ENCODE measurements at regions not wholly inside any gene's neighbourhood (a gene's known extent, or its start where the extent isn't known, plus 50 kb on each side); places are given as distances from the start of the nearest gene placed in this dataset.

DNA sequence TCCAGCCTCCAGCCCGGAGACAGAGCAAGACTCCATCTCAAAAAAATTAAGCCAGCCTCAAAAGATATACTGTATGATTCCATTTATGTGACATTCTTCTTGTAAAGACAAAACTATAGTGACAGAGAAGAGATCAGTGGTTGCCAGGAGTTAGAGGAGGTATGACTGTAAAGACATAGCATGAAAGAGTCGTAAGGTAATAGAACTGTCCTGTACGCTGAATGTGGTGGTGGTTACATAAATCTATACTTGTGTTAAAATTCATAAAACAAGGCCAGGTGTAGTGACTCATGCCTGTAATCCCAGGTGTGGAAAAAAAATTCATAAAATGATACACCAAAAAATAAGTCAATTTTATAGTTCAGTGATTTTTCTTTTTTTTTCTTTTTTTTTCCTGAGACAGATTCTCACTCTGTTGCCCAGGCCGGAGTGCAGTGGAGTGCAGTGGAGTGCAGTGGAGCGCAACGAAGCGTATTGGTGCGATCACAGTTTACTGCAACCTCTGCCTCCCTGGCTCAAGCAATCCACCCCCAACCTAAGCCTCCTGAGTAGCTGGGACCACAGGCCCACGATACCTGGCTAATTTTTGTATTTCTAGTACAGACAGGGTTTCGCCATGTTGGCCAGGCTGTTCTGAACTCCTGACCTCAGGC is 84.9 kb upstream of the CXADR start:
- no peak overlapping the region for H3K4me3 ChIP-seq
- no peaks in the 10 kb centered on the region for H3K9me3 ChIP-seq (replicated peaks)

DNA sequence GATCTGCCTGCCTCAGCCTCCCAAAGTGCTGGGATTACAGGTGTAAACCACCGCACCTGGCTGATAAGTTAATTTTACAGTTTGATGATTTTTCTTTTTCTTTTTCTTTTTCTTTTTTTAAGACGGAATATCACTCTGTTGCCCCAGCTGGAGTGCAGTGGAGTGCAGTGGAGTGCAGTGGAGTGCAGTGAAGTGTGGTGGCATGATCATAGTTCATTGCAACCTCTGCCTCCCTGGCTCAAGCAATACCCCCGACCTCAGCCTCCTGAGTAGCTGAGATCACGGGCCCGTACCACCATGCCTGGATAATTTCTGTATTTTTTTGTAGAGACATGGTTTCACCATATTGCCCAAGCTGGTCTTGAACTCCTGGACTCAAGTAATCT is 84.4 kb upstream of the CXADR start:
- Histone ChIP-seq H3K4me3 (no peak overlapping the region), H3K27me3 (no peaks in the 10 kb centered on the region), H3K27ac (no peak overlapping the region), H3K36me3 (no peaks in the 10 kb centered on the region), H3K4me1 (no peaks in the 10 kb centered on the region), H3K9me3 (replicated peaks) (no peaks in the 10 kb centered on the region)
- DNase-seq: no peak

More for the DNA sequence above, 84.9 kb upstream of the CXADR start:
- Histone ChIP-seq H3K4me1 (no peaks in the 10 kb centered on the region), H3K27me3 (no peaks in the 10 kb centered on the region), H3K27ac (no peak overlapping the region), H3K36me3 (no peaks in the 10 kb centered on the region)
- DNase-seq: no peak

DNA sequence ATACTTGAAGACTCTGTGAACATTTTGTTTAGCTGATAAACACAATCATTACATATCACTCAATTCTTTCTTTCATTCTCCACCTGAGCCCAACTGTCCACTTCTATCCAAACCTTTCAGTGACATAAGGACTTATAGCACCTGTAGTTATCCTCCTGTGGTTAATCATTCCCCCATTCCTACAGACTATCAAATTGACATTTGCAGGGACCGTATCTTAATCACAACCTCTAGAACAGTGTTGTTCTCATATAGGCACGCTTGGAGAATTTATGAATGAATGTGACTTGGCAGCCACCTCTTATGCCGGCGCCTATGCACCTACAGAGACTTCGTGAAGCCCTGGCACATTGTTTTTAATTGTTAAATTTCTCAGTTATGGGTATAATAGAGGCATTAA is 83.9 kb upstream of the CXADR start:
- H3K4me1 ChIP-seq: no peaks in the 10 kb centered on the region
- no peaks in the 10 kb centered on the region for H3K27me3 ChIP-seq
- H3K36me3 ChIP-seq: no peaks in the 10 kb centered on the region
- DNase-seq: no peak
- H3K9me3 ChIP-seq (replicated peaks): no peaks in the 10 kb centered on the region
- H3K27ac ChIP-seq: no peak overlapping the region
- H3K4me3 ChIP-seq: no peak overlapping the region

GRCh38 chr21:17429936-17430335 is 82.9 kb upstream of the CXADR start:
- H3K9me3 ChIP-seq (replicated peaks): no peaks in the 10 kb centered on the region
- H3K36me3 ChIP-seq: no peaks in the 10 kb centered on the region
- no peaks in the 10 kb centered on the region for H3K27me3 ChIP-seq
- no peak for DNase-seq
- H3K27ac ChIP-seq: no peak overlapping the region
- no peaks in the 10 kb centered on the region for H3K4me1 ChIP-seq
- no peak overlapping the region for H3K4me3 ChIP-seq

GRCh38 chr21:17432732-17433057 is 80.1 kb upstream of the CXADR start:
- H3K4me3 ChIP-seq: no peak overlapping the region
- H3K36me3 ChIP-seq: no peaks in the 10 kb centered on the region
- H3K27me3 ChIP-seq: no peaks in the 10 kb centered on the region
- H3K9me3 ChIP-seq (replicated peaks): no peaks in the 10 kb centered on the region
- H3K27ac ChIP-seq: no peak overlapping the region
- H3K4me1 ChIP-seq: no peaks in the 10 kb centered on the region
- no peak for DNase-seq

DNA sequence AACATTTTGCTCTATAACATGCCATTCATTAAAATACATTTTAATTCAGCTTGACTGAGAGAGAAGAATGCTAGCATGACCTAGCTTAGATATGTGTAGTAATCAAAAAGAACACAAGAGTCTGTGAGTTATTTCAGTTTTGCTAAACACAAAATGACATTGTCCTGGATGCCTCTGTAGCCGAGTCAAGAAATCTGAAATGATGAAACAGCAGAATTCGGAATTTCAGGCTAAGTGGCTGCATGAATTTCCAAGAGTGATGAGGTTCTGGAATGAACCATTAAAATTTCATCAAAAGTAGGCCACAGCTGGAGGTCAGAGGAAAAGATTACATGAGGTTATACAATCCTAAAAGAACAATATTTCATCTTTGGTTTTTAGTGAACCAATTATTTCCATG is 79.1 kb upstream of the CXADR start:
- H3K27ac ChIP-seq: no peak overlapping the region
- H3K36me3 ChIP-seq: no peaks in the 10 kb centered on the region
- DNase-seq: no peak
- H3K9me3 ChIP-seq (replicated peaks): no peaks in the 10 kb centered on the region
- no peaks in the 10 kb centered on the region for H3K4me1 ChIP-seq
- no peak overlapping the region for H3K4me3 ChIP-seq
- H3K27me3 ChIP-seq: no peaks in the 10 kb centered on the region

DNA sequence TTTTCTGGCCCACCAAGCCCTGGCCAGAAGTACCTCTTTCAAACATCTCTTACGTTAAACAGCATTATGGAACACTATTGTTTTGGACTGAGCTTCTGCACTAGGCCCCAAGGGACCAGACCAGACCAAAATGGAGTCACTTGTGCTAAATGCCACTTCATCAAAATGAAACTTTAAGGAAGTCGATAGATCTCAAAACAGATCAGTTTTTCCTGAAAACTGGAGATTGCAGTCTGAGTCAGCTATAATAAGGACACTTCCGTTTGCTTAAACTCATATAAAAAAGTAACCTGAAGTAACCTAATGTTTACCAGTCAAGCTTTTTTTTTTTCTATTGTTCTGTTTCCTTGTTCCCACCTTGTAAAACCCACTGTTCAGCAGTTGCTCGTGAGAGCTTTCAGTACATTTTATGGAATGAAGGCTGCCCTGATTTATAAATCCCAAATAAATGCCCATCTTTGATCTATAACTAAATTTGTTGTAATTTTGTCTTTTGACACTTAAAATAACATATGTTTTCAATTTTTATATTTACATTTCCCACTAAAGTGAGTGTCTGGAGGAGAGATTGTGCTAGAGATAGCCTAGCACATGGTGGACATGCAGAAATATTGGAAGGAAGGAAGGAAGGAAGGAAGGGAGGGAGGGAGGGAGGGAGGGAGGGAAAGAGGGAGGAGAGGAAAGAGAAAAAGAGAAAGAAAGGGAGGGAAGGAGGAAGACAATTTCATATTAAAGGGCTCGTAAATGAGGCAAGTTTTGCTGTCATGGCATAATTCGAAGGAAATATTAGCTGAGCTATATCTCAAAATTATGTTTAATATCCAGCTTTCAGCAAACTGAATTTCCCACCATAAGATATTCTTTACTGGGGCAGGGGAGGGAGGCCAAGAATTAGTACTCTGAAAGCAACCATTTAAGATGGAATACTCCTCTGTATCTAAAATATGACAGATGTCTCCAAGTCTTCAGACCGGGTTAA is 77.0 kb upstream of the CXADR start:
- Histone ChIP-seq H3K4me1 (no peaks in the 10 kb centered on the region), H3K27me3 (no peaks in the 10 kb centered on the region), H3K9me3 (replicated peaks) (no peaks in the 10 kb centered on the region), H3K4me3 (no peak overlapping the region), H3K27ac (no peak overlapping the region), H3K36me3 (no peaks in the 10 kb centered on the region)
- no peak for DNase-seq

GRCh38 chr21:17436626-17437111 is 76.2 kb upstream of the CXADR start:
- Histone ChIP-seq H3K4me1 (no peaks in the 10 kb centered on the region), H3K36me3 (no peaks in the 10 kb centered on the region), H3K27me3 (no peaks in the 10 kb centered on the region), H3K4me3 (no peak overlapping the region), H3K9me3 (replicated peaks) (no peaks in the 10 kb centered on the region), H3K27ac (no peak overlapping the region)
- DNase-seq: no peak

- no peak for DNase-seq
- Histone ChIP-seq H3K36me3 (no peaks in the 10 kb centered on the region), H3K4me1 (no peaks in the 10 kb centered on the region), H3K27ac (no peak overlapping the region), H3K27me3 (no peaks in the 10 kb centered on the region), H3K9me3 (replicated peaks) (no peaks in the 10 kb centered on the region), H3K4me3 (no peak overlapping the region)
Measured at GRCh38 chr21:17438635-17439034, 74.2 kb upstream of the CXADR start.

- Histone ChIP-seq H3K4me3 (no peak overlapping the region), H3K4me1 (no peaks in the 10 kb centered on the region), H3K27me3 (no peaks in the 10 kb centered on the region), H3K9me3 (replicated peaks) (no peaks in the 10 kb centered on the region), H3K27ac (no peak overlapping the region), H3K36me3 (no peaks in the 10 kb centered on the region)
- DNase-seq: no peak
Measured at GRCh38 chr21:17440969-17441368, 71.9 kb upstream of the CXADR start.

GRCh38 chr21:17441370-17441769 is 71.5 kb upstream of the CXADR start:
- H3K4me3 ChIP-seq: no peak overlapping the region
- no peaks in the 10 kb centered on the region for H3K9me3 ChIP-seq (replicated peaks)
- no peak overlapping the region for H3K27ac ChIP-seq
- peak in 1 of 2 experiments; percentile 59 for DNase-seq
- no peaks in the 10 kb centered on the region for H3K27me3 ChIP-seq
- no peaks in the 10 kb centered on the region for H3K36me3 ChIP-seq
- no peaks in the 10 kb centered on the region for H3K4me1 ChIP-seq

DNA sequence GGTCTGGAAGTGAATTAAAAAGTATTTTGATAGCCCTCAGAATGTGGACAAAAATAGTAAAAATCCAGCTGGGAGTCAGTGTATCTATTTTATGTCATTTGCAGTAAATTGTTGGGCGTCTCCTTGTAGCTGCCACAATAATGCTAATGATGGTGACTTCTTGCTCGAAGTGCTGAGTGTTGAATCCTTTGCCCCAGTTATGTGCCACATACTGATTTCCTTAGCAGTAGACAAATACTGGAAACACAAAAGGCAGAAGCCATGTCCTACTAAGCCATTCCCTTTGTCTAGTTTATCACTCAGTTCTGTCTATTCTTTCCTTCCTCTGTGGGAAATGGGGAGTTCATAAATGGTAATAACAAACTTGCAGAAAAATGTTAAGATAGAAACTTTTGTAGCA is 70.7 kb upstream of the CXADR start:
- Histone ChIP-seq H3K4me1 (no peaks in the 10 kb centered on the region), H3K27me3 (no peaks in the 10 kb centered on the region), H3K36me3 (no peaks in the 10 kb centered on the region), H3K9me3 (replicated peaks) (no peaks in the 10 kb centered on the region), H3K4me3 (no peak overlapping the region), H3K27ac (no peak overlapping the region)
- no peak for DNase-seq

DNA sequence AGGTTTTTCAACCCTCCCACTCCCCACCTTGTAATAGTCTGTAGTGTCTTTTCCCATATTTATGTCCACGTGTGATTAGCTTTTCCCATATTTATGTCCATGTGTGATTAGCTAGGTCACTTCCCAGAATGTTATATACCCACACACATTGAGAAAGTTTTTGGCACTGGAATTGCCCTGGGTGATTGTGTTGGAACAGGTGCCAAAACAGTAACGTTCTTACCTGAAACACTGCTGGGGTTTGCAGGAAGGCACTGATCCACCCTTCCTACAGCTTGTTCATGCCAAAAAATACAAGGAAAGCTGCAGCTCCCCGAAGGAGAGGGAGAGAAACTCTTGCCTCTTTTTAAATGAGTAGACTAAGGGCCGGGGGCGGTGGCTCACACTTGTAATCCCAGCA is 68.0 kb upstream of the CXADR start:
- H3K27ac ChIP-seq: no peak overlapping the region

DNA sequence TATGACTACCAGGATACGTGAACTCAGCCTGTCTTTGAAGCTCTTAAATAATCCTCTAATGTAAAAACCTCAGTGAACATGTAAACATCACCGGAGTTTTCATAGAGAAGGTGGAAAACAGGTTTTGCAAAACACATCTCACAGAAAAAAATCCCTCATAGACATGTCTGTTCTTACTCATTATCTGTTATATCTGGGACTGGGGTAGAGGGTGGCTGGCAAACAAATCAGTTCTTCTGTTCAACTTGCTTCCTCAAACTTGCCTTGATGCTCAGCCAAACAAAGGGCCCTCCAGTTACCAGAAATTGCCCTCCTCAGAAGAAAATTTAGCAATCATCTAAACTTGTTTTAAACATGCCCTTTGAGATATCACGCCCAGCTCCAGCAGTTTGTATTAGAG is 66.1 kb upstream of the CXADR start:
- H3K36me3 ChIP-seq: no peaks in the 10 kb centered on the region

More for the DNA sequence above, 68.0 kb upstream of the CXADR start:
- Histone ChIP-seq H3K9me3 (replicated peaks) (no peaks in the 10 kb centered on the region), H3K4me3 (no peak overlapping the region), H3K27me3 (no peaks in the 10 kb centered on the region), H3K36me3 (no peaks in the 10 kb centered on the region), H3K4me1 (no peaks in the 10 kb centered on the region)
- no peak for DNase-seq

GRCh38 chr21:17449701-17450100 is 63.1 kb upstream of the CXADR start:
- Histone ChIP-seq H3K4me1 (no peaks in the 10 kb centered on the region), H3K36me3 (no peaks in the 10 kb centered on the region)
- DNase-seq: no peak

More for the DNA sequence above, 66.1 kb upstream of the CXADR start:
- Histone ChIP-seq H3K4me1 (no peaks in the 10 kb centered on the region), H3K27ac (no peak overlapping the region), H3K9me3 (replicated peaks) (no peaks in the 10 kb centered on the region), H3K27me3 (no peaks in the 10 kb centered on the region), H3K4me3 (no peak overlapping the region)
- no peak for DNase-seq

More at GRCh38 chr21:17449701-17450100, 63.1 kb upstream of the CXADR start:
- Histone ChIP-seq H3K27me3 (no peaks in the 10 kb centered on the region), H3K27ac (no peak overlapping the region), H3K4me3 (no peak overlapping the region), H3K9me3 (replicated peaks) (no peaks in the 10 kb centered on the region; the same call in 1 of the 2 replicates)
